WI38 (cell line): ENCODE measurements at regions not wholly inside any gene's neighbourhood (a gene's known extent, or its start where the extent isn't known, plus 50 kb on each side); places are given as distances from the start of the nearest gene placed in this dataset.

Experiments
- H3K4me3 ChIP-seq: 2 replicates; pipeline ENCODE4 v1.5.1; 2011; ENCODE audit warnings: low read depth, mild to moderate bottlenecking, control low read depth, low read length
- CTCF ChIP-seq: IDR thresholded peaks from 2 replicates; pipeline ENCODE4 v1.5.1; 2012; ENCODE audit warnings: low read depth, mild to moderate bottlenecking, control low read depth, low read length

GRCh38 chr5:7221041-7221440 lies 174.9 kb upstream of the ADCY2 start:
- no peak for TF ChIP-seq CTCF
- no peak overlapping the region for H3K4me3 ChIP-seq

GRCh38 chr5:7225826-7226225 lies 170.1 kb upstream of the ADCY2 start:
- H3K4me3 ChIP-seq = no peak overlapping the region
- no peak for TF ChIP-seq CTCF

GRCh38 chr5:7242118-7242710 lies 153.7 kb upstream of the ADCY2 start:
- no peak overlapping the region for H3K4me3 ChIP-seq
- TF ChIP-seq CTCF = no peak

GRCh38 chr5:7244208-7244607 lies 151.7 kb upstream of the ADCY2 start:
- TF ChIP-seq CTCF = no peak
- H3K4me3 ChIP-seq = no peak overlapping the region

- no peak overlapping the region for H3K4me3 ChIP-seq
- no peak for TF ChIP-seq CTCF
Measured at GRCh38 chr5:7245121-7245651, 150.8 kb upstream of the ADCY2 start.

- no peak for TF ChIP-seq CTCF
- H3K4me3 ChIP-seq = no peak overlapping the region
Measured at GRCh38 chr5:7246287-7246686, 149.7 kb upstream of the ADCY2 start.

GRCh38 chr5:7250004-7250403 lies 145.9 kb upstream of the ADCY2 start:
- H3K4me3 ChIP-seq = no peak overlapping the region
- TF ChIP-seq CTCF = no peak
